Umbilical cord (tissue), 1 donor: ENCODE measurements at regions not wholly inside any gene's neighbourhood (a gene's known extent, or its start where the extent isn't known, plus 50 kb on each side); places are given as distances from the start of the nearest gene placed in this dataset.

ENCODE experiments used
- DNase-seq: peaks from one replicate; pipeline ENCODE4 v3.0.0-alpha.2; 2015; ENCODE audit warnings: low spot score

DNA sequence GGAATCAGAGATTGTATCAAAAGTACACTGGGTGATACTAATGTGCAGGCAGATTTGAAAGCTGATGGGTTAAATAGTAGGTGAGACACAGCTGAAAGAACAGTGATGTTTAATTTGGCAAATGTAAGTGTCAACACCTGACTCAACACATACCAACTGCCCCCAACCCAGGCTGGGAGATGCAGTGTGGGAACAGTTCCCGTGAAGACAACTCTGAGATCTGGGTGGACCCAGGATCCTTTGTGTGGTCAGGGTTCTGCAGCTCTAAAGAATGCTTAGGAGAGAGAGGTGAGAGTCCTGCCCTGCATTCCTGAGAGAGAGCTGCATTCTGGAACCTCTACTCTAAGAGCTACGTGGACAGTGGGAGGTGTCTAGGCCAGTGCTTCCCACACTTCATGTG is 479.7 kb downstream of the RPS24 start:
- no peak for DNase-seq

DNA sequence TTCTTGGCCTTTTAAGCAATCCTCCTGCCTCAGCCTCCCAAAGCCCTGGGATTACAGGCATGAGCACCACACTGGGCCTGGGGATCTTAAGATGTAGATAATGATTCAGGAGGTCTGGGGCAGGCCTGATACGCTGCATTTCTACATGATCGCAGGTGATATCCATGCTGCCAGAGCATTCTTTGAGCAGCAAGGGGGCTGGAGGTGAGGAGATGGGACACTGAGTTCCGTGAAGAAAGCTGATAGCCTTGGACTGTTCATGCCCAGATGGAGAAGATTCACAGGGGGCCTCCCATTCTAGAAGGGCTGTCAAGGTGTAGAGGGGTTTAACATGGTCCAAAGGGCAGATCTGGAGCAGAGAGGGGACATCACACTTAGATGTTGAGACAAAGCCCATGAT is 480.3 kb downstream of the RPS24 start:
- DNase-seq, result no peak

DNA sequence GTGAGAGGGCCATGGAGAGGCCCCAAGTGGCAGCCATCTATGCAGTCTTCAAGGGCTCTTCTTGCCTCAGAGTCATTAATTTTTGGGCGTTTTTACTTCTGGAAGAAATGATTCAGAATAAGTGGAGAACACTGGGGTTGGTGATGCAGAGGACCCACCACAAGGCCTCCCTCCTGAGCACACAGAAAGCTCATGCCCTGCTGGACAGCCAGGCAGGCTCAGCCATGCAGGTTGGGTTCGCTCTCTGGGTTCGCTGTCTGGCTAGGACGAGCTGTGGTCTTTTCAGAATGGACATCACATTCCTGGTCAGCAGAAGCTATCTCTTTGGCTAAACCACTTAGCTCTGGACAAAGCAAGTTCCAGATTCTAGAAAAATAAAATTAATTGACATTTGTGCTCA is 480.8 kb downstream of the RPS24 start:
- DNase-seq, result no peak

DNA sequence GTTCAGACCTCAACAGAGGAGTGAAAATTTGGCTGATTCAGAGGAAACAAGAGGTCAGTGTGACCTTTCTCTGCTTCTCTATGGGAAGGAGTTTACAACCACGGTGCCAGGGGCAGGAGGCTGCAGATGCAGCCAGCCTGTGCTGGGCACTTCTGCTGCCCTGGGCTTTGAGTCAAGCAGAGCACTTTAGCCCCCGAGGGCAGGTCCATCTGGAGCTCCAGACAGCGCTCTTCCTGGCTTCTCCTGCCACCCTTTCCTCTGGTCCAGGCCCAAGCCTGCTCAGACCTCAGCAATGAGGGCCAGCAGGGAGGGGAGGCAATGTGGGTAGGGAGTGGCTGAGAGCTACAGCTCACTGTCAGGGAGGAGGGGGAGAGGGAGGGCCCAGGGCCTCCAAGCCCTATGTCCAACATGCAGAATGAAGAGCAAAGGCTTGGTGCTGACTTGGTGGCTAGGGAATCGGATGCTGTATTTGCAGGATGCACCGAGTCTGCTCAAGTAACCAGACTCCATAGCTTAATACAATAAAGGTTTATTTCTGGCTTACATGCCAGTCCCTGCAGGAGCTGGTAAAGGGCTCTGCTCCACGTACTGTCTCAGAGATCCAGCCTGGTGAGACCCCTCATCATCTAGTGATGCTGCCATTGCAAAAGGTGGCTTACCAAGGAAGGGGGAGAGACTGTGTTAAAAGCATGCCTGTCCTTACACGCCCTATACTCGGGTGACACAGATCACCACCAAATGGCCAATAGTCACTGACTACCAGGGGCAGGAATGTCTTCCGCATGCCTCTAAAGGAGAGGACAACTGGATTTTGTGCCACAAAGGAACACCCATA is 481.6 kb downstream of the RPS24 start:
- peak; percentile 78 for DNase-seq

DNA sequence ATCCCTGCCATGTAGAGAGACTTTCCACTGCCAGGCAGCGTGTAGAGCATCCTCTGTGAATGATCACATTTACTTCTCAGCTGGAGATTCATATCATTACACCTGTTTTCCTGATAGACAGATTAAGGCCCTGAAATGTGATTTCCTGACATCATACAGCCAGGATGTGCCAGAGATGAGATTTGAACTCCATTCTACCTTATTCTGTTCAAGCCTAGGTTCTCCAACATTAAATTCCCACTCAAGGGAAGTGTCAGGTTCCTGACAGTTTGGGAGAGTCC is 482.1 kb downstream of the RPS24 start:
- DNase-seq, result no peak

DNA sequence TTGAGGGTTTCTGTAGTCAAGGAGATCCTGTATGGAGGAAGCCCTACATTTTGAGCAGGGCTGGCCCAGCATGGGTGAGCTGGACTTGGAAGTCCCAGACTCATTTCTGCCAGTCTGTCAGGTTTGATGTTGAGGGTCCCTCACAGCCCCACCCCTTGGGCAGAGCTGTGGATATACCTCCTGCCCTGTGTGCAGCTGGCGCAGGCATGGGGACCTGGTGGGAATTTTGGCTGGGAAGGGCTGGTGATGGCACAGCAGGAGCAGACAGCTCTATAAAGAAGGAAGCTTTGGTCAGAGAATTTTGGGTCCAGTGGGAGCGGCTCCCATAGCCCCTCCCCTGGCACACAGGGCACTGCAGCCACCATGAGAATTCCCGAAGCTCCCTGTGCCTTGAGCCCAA is 482.6 kb downstream of the RPS24 start:
- DNase-seq, result no peak

DNA sequence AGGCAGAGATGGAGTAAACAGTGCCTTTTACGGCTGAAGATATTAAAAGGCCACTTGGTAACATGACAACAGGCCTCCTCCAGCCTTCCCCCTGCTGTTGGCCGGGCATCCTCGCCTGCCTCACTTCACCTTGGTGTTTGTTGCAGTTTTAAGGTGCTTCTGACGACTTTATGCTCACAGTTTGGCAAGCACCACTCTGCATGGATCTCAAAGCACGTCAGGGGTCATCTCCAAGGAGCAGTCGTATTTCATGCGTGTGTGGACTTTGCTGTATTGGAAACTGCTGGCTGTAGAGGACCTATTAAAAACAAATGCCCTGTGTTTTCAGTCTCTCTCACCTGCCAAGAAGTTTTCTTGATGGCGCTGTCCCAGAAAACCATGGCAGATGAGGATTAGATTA is 483.1 kb downstream of the RPS24 start:
- DNase-seq, result no peak

DNA sequence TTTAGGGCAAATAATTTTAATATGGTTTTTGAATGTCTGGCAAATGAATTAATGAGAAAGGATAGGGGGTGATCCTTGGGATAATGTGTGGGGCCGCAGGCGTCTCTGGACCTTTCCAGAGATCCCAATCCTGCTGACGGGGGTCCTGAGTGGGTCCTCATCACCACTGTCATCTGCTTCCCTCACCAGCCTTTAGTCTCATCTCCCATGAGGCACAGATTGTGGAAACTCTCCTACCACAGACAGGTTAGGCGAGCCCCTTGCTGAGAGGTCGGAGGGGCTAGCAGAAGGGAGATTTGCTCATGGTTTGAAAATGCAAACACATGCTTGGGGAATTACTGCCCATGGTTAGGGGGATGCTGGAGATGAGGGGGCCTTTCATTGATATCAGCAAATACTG is 484.6 kb downstream of the RPS24 start:
- DNase-seq, result no peak

DNA sequence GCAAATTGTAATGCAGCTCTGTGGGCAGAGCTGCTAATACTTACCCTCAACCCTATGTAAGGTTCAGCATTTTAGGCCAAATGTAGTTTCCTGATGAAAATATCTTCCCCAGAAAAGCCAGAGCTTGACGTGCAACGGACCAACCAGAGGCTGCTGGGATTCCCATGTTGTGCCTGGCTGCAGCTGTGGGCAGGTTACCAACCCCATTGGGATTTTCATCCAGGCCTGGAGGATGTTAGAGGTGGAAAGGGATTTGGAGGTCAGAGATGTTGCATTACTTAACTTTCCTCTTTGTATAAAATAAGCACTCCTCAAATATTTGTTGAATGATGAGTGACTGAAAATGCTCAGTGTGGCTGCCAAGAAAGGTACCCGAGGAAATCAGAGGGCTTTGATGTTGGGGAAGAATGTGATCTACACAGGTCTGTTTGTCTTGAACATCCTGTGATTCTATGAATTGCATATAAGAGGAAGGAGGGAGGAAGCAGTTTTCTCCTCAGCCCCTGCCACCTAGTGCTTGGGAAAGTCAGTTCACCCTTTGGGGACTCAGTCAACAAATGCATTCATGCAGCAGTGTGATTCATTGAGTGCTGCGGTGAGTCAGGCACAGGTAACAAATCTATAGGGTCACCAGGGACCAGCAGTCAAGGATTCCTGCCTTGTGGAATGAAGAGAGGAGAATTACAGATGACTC is 487.2 kb downstream of the RPS24 start:
- DNase-seq, result no peak

DNA sequence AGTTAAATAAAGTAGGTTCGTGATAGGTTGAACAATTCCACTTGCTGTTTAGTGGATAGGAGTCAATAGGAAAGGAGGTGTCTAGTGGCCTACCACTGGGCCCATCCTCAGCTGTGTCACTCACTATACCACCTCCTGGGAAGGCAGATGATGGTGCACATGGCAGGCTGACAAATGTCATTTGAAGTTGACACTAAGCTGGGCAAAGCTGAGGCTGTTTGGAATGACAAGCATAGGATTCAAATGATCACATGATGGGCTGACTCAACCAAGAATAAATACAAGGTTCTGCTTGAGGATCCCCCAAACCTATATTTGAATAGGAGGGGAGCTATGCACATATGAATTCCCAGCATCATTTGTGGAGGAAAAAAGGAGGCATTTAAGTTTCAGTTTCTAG is 489.8 kb downstream of the RPS24 start:
- DNase-seq, result no peak

DNA sequence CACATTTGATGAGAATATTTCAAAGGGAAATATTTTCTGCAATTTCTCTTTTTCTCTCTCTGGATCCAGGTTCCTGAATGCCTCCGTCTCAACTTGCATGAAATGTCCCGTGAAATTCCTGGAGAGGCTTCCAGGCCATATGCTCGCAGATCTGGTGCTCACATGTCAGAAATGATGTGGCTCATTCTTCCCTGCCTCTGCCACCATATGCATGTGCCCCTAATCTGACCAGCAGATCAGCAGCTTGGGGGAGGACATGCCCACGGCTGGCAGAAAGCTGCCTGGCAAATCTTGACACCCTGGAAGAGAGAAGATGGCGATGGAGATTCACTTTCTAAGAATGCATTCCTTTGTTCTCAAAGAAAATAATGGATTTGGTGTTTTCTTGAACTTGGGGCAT is 490.7 kb downstream of the RPS24 start:
- DNase-seq, result no peak

DNA sequence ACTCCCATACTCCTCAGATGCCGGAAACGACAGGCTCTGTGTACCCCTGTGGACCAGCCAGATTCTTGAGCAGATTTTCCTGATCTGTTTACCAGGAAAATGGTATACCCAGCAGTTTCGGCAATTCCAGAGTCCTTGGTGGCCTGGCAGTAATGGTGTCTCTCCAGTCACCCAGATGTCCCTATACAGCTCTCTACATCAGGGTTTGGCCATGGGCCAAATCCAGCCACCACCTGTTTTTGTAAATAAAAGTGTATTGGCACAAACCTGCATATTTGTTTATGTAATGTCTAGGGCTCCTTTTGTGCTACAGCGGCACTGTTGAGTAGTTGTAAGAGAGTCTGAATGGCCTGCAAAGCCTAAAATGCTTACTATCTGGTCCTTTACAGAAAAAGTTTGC is 491.3 kb downstream of the RPS24 start:
- DNase-seq, result no peak

DNA sequence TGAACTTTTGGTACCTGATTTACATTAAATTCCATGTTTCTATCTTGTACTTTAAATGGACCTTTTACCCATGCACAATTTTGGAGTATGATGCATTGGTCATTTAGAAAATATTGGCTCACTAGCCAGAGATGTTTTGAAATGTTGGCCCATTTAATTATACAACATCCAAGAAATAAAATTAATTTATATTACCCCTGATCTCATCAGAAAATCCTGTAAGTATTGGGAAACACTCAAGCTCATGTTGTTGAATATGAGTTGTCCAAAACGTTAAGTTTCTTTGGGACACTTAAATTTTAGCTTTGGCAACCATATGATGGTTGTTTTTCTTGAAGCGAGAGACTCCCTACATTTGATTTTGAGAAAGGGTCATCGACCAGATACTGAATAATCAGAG is 492.7 kb downstream of the RPS24 start:
- no peak for DNase-seq

DNA sequence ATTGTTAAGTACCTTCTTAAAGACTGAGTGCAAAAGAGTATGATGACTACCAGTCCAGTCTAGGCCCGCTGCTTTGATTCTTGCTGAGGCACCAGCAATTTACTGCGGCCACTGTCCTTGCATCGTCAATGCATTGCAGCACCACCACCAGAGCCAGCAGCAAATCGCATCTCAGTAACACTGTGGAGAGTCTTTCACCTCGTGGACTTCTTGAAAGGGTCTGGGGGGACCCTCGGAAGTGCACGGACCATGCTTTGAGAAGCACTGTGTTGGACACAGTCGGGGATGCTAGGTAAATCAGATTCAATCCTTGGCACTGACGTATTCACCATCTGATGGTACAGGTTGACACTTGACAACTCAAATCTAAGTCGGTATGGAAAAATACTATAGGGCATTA is 493.6 kb downstream of the RPS24 start:
- no peak for DNase-seq

DNA sequence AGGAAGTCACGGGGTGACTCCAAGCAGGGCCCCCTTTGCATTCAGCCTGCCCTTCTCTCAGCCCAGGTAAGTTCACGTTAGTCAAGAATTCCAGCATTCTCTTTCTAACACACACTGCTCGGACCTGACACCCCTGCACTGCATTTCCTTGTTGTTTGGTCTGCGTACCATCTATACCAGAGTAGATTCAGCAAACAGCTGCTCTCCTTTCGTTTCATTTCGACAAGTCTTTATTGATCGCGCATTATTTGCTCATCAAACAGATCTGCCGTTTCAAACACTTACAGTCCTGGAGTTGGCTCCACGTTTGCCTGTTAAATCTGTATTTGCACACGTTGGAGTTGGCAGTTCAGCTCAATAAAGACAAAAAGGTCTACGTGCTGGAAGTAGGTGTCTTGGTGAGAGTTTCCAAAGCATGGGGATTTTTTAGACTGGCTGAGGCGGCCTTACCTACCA is 495.1 kb downstream of the RPS24 start:
- DNase-seq, result no peak

DNA sequence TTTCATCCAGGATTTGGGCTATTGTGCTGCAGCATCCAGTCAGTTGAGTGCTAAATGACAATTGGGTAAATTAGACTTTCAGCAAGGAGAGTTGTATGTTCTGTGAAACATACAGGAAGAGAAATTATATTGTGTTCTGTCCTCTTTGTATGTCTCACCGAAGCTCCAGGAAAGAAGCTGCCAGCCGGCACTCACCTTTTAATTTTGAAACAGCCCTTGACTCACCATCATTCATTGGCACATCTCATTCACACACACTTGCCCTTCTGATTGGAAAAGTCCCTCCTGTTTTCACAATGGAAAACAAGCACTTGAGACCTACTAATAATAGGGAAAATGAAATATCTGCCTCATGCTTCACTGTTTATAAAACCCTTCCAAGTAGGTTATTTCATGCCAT is 495.6 kb downstream of the RPS24 start:
- no peak for DNase-seq

DNA sequence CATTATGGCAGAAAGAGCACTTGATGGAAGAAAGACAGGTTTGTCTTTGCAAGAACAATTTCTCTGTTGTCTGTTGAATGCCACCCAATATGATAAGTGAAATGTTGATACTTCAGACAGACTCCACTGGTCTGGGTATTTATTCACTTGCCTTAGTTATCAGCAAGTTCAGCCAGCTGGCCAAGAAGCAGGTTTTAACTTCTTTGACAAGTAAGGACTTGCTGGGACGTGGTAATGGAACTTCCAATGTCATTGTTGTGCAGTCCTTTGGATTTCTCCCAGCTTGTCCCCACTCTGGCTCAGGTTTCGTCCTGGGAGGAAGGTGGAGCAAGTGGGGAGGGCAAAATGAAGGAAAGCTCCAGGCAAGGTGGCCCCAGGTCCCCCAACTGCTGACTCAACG is 497.4 kb downstream of the RPS24 start:
- DNase-seq, result no peak

DNA sequence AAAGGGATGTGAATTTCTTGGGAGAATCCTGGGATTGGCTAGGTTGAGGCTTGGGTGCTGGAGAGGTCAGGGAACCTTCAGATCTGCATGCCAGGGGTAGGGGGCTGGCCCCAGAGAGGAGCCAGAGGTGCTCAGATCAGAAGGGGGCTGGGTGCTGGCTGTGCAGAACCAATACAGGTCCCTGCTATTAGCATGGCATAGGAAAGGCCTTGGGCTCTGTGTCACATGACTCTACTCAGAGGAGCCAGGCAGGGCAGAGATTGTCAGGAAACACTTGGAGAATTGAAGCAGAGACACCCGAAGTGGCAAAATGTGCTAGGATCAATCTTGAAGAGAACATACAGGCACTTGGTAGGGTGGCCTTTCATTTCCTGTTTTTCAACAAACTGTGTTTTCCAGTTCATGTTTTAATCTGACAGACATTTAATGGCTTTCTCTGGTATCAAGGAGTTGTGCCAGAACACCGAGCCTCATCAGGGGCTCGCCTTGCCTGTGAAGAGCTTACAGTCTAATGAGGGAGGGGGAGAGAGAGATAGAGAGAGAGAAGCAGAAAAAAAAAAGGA is 498.9 kb downstream of the RPS24 start:
- no peak for DNase-seq

DNA sequence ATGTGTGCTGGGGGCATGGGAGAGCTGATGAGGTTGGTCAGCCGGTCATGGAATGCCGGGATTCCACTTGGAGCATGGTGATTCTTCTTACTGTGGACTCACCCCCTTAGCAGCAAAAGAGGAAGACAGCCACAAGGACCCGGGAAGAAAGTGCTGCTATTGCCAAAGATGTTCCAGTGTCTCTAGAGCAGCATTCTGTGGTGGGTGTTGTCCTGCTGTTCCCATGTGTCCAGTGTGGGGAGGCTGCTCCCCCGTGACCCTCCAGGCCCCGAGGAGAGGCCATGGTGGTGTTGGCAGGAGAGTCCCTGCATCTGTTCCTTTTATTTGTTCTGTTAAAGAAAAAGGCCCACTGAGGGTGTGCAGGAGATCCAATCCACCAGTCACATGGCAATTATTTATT is 499.4 kb downstream of the RPS24 start:
- no peak for DNase-seq

DNA sequence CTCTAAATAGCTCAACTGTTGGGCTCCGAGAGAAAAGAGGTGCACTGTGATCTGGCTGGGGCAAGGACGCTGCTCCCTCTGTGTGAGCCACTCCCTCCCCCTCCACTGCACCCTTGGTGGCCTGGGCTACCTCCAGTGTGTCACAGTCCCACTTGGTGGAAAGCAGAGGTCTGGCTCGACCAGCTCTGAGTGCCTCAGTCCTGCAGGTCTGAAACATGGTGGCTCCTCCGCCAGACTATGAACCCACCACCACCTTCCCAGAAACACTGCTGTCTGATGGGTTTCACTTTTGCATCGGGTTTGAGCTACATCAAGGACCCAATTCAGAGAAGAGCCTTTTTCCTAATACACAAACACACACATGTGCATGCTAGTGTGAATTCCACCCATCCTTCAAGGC is 500.1 kb downstream of the RPS24 start:
- DNase-seq, result no peak

DNA sequence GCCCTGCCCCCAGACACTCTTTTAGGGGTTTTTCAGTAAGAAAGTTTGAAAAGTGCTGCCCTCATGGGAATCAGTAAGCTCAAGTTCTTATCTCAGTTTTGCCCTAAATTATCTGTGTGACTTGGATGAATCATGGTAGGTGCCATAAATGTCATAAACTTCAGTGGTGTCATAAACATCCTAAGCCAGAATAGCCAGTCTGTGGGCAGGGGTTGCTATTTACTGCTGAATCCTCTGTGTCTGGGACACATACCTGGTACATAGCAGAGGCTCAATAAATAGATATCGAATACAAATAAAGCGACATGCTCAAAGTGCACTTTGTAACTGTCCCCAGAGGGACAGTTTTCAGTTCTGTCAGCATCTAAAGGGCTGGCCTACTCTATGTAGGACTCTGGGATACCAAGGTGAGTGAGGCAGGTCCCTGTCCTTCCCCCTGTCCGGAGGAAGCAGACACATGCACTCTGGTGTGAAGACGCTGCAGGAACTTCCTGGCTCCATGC is 502.1 kb downstream of the RPS24 start:
- no peak for DNase-seq

DNA sequence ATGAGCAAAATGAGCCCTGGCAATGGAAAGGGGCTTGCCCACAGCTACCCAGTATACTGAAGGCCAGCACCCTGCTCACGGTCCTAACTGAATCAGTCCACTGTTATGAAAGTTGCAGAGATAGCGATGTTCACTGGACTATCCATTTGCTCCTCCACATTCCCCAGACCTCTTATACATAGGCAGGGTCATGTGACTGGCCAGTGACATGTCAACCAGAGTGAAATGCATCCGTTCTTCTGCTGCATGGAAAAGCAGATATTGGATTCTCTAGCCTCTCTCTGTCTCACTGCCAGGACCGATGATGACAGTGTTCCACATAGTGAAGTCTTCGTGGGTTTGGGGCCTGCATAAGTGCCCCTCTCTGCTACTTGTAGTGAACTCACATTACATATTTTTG is 503.4 kb downstream of the RPS24 start:
- DNase-seq, result no peak

DNA sequence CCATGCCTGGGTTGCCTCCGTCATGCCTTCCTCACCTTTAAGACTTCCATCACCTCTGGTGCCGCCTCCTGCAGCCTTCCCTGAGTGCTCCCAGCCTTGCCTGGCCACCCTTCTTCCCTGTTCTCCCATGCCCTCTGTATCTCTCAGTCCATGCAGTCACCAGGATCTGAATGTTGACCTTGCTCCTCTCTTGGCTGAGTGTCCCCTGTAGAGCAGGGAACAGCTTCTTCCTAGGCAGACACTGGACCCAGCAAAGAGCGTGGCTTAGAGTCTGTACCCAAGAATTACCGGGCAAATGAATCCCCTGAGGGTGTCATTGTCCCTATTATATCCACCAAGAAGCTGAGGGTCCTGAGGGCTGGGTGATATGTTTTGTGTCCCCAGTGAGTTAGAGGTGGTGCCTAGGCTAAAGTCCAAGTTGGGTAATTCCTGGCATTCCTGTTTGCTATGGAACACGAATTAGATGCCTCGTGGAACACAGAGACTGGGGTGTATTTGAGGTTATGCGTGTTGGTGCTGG is 505.6 kb downstream of the RPS24 start:
- DNase-seq, result no peak
